Hepatic stellate cell (primary cell): ENCODE measurements at regions not wholly inside any gene's neighbourhood (a gene's known extent, or its start where the extent isn't known, plus 50 kb on each side); places are given as distances from the start of the nearest gene placed in this dataset.

ENCODE experiments used
- DNase-seq: peaks from one replicate; pipeline ENCODE4 v3.0.0; 2011; ENCODE audit warnings: low spot score

DNA sequence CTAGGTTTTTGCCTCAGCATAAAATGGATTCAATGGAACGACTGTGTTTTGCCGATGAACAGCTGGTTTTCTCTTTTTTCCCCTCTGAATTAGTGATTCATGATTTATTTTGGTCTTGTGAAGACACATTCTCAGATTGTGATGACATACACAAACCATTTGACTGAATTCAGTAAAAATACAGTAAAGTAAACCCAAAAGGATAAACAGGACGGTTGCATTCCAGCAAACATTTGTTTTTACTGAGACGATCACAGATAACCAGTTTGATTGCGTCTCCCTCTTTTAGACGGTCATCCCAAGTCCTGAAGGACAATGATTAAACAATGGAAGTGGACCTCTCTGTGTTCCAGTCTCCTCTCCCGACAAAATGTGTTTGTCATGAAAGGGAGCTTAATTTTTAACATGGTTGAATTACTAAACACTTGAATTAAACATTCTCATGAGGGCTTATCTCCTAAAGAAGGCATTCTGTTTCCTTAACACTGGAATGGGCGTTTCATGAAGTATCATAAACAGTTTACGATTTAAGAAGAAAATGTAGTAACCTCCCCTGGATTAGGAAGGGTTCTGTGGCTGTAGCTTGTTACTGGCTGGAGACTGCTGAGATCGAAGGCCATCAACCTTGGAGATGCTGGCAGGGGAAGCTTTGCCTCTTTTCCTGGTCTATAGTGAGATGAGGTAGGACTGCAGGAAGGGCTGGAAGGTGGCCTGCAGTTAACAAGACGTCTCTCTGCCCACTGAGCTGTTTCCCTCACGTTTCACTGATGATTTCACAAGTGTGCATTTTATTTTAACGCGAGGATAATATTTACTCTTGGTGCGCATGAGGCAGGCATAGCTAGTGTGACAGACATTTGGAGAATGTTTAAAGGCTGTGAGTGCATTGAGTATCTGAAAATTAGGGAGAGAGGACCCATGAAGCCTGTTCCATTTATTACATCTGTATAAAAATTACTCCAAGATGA, 457.9 kb downstream of the FGF9 start:
- DNase-seq = no peak

DNA sequence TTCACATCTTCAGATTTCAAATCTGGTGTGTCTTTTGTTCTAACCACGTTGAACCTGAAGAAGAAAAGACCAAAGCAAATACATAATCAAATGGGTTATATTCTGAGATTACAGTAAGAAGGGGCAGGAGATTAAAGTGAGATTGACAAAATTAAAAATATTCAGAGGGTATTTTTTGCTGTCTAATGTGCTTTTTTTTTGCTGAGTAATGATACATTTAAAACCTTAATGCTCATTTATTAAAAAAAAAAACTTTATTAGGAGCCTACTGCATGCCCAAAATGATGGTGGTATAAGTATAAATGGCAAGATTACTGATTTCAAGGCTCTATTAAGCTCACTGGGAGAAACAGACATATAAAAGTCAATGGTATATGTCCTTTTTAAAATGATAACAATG, 459.4 kb downstream of the FGF9 start:
- no peak for DNase-seq

DNA sequence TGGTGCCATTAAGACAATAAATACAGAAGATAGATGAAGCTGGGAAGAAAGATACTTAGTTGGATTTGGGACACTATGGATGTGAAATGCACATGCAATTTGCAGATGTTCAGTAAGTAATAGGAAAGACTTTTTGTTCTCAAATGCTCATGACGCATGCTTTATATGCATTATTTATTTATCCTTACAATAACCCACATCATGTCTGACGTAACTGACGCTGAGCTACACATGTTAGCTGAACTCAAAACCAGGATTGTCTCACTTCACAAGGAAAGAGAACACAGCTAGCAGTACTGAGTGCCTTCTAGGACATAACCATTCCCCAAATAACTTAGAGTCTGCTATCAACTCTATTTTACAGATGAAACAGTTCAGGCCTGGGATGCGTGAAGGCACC, 463.4 kb downstream of the FGF9 start:
- no peak for DNase-seq

DNA sequence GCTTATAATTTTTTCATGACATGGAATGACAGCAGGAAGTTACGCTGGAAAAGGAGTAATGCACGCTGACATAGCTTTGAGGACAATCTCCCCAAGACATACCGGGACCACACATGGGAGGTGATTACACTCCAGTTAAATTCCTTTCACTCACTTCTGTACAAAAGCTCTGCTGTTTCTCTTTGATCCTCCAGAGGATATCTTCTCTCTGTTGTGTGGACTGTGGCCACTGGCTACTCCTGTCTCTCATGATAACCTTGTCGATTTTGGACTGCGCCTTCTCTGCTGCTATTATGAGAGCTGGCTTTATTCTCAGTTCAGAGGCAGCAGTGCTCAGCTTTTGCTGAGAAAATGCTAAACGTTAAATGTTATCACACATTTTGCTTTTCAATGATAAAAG, 464.6 kb downstream of the FGF9 start:
- DNase-seq = no peak

DNA sequence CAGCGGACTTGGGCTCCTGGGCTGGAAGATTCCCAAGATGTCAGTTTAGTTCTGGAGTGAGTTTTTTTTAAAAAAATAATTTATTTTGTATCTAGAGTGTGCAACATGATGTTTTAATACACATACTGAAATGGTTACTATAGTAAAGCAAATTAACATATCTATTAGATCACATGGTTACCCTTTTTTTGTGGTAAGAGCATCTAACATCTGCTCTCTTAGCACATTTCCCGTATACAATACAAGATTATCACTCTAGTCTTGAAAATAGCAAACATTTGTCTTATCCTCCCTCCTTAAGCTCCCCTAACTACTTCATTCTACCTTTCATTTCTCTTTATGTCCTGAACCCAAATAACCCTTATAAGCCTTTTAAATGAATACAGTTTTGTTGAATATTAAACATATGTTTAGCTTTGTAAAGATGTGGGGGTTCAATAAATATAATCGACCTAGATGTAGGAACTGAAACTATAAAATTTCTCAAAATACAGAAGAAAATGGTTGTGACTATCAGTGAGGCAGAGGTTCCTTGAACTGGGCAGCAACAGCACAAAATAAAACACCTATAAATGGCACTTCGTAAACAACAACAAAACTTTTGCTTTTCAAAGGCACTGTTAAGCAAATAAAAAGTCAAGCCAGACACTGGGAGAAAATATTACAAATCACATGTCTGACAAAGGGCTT, 466.6 kb downstream of the FGF9 start:
- DNase-seq = no peak

DNA sequence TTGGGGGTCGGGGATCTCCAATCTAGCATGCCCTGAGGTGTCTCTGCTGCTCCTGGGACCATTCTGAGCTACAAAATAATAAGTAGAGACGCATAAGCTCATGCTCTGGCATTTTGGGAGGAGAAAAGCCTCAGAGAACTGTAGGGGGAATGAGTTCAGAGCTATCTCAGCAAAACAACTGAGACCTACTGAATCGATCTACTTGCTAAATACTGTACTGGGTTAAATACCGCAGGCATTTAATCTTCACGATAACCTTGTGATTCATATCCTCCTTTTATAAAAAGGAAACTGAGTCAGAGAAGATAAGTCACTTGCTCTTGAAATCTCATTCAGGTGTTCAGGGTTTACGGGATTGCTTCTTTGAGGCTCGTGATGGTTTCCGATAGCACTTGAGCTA, 468.1 kb downstream of the FGF9 start:
- DNase-seq = no peak

DNA sequence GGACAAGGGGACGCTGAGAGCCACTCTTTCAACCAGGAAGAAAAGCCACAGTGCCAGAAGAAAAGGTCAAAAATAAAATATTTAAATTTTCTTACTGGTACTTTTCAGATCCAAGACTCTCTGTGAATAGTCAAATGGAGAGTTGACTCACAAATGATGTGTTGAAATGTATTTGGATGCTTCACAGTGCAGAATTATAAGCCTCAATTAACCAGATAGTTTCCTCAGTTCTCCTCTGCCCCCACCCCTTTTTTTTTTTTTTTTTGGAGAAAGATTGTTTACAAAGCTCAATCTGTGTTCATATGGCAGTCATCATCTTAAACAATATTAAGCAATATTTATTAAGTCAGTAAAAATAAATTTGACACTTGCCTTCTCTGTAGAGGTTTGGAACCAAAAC, 470.8 kb downstream of the FGF9 start:
- DNase-seq = no peak

DNA sequence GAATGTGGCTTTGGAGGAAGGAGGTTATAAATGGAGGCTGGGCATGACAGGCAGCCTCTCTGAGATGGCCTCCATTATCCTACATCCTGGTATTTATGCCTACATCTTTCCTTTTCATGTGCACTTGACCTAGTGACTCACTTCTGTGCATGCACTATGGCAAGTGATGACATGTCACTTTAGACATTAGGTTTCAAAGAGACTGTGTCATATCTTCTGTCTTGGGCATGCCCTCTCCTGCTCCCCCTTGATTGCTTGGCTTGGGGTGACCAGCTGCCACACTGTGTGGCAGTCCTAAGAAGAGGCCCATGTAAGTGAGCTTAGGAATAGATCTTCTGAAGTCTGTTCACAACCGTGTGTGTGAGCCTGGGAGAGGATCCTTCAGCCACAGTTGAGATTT, 472.8 kb downstream of the FGF9 start:
- no peak for DNase-seq

DNA sequence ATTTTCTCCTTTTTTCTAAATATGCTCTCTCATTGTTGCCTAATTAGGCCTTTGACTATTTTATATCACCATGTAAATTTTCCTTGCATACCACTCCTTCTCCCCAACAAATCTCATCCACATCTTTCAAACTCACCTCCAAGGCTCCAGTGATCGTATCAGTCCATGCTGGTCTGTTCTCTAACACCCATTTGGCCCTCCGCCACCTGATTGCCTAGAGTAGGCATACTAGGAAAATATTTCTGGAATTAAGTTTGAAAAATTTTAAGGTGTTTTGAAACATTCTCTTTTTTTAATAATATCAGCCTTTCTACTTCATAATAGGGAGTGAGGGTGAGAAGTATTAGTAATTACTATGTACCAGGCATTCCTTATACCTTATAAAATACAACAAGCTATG, 473.9 kb downstream of the FGF9 start:
- DNase-seq = no peak

DNA sequence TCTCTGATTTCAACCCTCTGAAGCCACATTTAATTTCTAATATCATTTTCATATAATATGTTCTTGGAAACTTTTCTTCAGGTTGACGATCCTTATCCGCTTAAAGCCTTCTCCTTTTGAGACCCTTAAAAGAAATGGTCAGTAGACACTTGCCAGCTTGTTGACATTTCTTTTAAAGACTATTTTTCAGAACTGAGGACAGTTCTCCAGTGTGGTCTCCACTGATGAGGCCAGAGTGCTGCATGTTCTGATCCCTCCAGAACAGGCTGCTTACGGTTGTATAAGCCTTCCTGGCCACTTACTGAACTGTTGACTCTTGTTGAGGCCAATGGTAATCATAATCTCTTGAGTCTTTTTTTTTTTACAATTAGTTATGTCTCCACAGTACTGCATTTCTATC, 477.3 kb downstream of the FGF9 start:
- DNase-seq = no peak

DNA sequence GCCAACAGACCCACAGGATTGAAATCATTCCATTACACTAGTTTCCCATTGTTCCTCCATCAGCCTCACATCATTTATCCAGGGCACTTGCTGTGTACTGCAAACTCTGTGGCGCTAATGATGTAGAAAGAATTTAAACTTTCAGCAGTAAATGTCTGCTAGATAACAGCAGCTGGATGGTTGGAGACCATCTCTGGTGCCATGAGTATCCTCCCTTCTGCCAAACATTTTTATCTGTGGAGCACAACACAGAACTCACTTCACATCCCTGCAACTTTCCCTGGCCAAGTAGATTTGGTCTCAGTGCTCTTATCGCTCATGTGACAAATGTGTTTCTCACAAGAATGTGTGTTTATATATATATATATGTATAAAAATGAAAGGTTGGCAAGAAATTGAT, 481.9 kb downstream of the FGF9 start:
- DNase-seq = no peak

DNA sequence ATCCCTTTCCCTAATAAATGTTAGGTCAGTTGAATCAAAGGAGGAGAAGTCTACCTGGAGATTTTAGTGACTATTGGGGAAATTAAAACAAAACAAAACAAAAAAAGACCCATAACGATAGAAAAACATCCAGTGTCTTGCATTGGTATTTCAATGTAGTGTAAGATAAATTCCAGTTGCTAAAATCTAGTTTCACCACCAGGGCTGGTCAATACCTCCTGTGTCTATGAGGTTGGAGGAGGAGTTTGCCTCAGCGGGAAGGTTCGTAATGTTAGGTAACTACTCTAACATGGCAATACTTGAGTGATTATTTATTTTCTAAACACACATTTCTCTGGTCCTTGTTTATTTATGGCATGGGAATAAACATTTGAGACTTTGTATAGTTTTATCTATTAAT, 483.2 kb downstream of the FGF9 start:
- DNase-seq = no peak

DNA sequence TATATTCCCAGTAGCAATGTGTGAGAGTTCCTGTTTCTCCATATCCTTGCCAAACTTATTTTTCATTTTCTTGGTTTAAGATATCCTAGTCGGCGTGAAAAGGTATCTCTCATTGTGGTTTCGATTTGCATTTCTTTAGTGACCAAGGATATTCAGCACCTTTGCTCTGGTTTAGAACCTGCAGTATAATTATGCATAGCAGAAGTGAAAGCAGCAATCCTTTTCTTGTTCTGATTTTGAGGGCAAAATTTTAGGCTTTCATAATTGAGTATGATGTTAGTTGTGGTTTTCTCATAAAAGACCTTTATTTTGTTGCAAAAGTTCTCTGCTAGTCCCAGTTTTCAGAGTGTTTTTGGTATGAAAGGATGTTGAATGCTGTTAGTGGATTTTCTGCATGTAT, 491.0 kb downstream of the FGF9 start:
- no peak for DNase-seq

DNA sequence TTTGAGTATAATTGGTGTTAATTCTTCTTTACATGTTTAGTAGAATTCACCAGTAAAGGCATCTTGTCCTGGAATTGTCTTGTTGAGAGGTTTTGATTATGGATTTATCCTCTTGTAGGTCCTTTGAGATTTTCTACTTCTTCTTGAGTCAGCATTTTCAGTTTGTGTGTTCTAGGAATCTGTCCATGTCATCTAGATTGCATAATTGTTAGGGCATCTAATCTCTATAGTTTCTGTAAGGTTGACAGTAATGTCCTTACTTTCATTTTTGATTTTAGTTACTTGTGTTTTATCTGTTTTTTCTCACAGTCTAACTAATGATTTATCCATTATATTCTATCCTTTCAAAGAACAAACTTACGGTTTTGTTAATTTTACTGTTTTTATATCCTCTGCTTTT, 492.0 kb downstream of the FGF9 start:
- no peak for DNase-seq

DNA sequence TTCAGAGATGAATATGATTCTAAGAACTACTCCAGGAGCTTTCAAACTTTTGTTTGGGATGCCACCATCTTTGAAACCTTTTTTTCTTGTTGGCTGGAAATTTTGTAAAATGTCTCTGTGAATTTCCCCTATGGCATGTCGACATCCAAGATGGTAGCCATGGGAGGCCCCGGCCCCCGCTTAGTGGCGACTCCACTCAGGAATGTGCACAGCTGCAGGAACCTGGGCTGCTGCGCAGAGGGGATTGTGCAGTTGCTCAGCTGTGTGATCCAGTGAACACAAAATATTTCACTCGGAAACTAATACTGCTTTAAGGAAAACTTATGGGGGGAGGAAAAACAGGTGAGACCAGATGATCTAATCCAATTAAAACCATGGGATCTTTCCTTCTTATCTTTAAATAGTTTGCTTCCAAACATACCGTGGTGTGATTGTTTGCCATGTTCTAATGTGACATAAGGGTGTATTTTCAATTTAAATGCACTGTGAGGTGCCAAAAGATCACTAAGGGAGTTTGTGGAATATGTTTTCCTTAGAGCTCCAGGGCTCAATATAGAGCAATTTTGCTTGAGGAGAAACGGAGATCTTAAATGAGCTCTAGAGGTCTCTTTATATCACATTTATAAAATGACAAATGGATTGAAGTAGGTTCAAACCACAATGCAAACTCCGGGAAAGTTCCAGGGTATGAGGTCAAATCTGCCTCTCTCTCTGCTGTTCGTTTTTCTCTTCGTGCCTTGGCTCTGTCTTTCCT, 497.7 kb downstream of the FGF9 start:
- DNase-seq = no peak

DNA sequence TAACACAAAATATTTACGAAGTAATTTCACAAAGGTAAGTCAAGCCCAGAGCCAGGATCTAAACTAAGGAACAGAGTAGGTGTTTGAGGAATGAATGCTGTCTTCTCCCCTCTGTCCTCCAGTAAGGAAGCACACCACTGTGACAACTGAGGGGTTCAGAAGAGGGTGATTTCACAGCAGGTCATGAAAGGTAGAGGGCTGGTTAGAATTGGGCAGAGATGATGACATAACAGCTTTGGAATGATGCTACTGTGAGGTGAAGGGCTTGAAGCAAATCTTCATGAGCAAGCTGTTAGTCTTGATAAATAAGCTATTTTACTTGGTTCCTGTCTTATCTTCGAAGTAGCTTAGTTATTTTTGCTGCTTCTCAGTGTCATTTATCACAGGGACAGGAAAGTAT, 498.6 kb downstream of the FGF9 start:
- DNase-seq = no peak

DNA sequence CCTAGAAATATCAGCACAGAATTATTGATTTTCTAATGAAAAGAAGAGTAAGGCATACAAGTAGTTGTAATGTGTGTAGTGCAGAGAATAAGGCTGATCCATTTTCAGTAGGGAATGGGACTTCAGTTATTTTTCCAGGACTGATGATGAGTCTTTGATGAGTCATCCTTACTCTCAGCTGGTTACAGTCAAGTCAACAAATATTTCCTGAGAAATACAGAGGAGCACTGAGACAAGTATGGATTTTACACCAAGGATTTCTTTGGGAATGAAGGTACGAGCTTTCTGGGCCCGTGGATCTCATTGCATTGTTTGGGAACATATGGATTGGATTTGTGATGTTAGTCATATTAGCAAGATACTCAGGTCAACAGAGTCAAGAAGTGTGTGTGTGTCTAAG, 502.7 kb downstream of the FGF9 start:
- no peak for DNase-seq

DNA sequence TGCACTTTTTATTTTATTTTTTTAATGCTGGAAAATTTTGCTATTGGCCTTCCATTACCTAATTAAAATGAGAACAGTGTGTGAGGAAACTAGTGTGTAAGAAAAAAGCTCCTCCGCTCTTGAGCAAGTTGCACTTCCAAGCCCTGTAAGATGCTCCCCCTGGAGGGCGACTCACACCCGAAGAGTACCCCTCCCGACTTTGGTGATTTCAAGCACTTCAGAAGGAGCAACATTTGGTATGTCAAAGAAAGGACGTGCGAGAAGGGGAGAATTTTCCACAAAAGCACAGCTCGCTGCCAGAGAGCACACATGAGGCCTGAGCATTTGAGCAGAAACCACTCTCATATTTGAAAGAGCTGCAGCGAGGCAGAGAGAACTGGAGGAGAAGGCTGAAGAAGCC, 504.4 kb downstream of the FGF9 start:
- no peak for DNase-seq

DNA sequence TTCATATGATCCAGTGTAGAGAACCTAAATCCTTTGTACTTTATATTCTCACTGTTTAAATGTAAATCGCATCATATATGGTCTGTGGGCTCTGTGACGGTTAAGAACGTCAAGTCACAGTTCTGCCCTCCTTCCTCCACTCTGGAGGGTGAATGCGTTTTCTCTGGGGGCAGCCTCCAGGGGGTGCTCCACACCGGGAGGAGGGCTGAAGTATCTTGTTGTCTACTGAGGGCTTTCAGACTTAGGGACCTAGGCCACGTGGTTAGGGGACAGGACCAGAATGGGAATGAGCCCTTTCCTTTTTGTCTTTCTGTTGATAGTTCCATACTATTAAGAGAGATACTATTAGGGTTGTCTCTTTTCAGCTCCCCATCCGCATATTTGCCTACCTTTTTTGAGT, 504.9 kb downstream of the FGF9 start:
- no peak for DNase-seq

DNA sequence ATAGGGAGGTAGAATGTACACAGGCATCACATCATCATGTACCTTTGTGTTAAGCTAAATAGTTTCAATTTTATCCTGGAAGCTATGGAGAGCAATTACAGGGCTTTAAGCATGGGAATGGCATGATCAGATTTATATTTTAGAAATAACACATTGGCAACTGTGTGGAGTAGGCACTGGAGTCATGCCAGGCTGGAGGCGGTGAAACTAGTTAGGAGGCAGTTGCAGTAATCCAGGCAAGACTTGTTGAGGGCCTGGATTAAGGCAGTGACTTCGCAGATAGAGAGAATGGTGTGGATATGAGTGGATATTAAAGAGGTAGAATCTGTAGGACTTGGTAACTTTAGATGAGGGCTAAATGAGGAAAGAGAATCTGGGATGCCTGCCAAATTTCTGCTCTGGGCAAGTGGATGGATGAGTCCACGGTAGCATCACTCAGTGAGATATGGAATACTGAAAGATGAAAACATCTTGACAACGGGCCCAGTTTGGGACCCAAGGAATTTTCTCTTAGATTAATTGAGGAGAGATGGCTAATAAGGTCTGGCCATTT, 506.2 kb downstream of the FGF9 start:
- DNase-seq = no peak

DNA sequence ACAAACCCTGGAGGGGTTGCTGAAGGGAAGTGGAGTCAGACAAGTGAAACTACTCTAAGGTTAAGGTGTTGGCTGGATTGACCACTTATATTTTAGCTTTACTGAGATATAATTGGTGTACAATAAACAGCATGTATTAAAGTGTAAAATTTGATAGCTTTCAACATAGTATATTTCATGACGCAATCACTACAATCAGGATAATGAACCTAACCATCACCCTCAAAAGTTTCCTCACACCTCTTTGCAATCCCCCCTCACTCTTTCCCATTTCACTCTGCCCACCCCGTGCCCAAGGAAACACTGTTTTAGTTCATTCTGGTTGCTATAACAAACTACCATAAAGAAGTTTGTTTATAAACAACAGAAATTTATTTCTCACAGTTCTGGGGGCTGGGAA, 508.0 kb downstream of the FGF9 start:
- no peak for DNase-seq

DNA sequence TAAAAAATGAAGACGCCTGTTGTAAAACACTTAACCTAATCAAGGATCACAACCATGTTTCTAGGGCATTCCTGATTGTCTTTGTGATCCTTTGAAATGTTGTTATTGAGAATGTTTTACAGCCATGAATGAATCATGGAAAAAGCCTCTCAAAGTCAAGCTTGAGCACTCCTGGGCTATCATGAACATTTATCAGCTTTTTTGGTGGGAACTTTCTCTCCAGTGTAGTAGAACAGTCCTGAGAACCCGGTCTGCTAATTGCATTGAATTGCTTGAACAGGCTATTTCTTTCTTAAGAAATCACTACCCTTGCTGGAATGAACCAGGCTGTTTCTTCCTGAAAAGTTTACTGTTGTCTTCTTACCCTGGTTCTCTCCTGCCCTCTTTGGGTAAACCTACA, 516.5 kb downstream of the FGF9 start:
- DNase-seq = no peak
